ENCODE measurements at regions not wholly inside any gene's neighbourhood (a gene's known extent, or its start where the extent isn't known, plus 50 kb on each side); places are given as distances from the start of the nearest gene placed in this dataset.

DNA sequence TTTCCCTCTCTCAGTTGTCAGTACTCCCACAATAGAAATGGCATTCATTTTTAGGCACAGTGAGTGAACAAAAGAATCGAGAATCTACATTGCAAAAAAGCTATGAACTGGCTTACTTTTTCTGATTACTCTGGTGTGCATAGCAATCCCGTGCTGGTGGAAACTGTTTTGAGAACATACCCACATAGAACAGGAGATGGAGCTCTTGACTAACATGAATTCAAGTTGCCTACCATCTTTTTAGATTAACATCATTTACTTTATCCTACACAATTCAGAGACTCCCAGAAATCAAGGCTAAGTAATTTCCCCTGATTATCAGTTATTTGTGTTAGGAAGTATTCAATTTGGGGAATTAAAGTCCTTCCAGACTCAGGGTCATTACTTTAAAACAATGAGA lies 326.6 kb downstream of the ARPP21 start:
- TF ChIP-seq, protein P1, sequence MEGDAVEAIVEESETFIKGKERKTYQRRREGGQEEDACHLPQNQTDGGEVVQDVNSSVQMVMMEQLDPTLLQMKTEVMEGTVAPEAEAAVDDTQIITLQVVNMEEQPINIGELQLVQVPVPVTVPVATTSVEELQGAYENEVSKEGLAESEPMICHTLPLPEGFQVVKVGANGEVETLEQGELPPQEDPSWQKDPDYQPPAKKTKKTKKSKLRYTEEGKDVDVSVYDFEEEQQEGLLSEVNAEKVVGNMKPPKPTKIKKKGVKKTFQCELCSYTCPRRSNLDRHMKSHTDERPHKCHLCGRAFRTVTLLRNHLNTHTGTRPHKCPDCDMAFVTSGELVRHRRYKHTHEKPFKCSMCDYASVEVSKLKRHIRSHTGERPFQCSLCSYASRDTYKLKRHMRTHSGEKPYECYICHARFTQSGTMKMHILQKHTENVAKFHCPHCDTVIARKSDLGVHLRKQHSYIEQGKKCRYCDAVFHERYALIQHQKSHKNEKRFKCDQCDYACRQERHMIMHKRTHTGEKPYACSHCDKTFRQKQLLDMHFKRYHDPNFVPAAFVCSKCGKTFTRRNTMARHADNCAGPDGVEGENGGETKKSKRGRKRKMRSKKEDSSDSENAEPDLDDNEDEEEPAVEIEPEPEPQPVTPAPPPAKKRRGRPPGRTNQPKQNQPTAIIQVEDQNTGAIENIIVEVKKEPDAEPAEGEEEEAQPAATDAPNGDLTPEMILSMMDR (IDR thresholded peaks at IDR 0.05; ENCODE audit: extremely low read depth in 1 of 2, insufficient read depth in 1 of 2, low read depth in 1 of 2, low read length in 2 of 2): peak; percentile 17 to 23
- TF ChIP-seq JUN (IDR thresholded peaks at IDR 0.05; ENCODE audit: borderline replicate concordance, insufficient read depth, insufficient read length, low read depth) (no peak), EZH2 (IDR thresholded peaks at IDR 0.05; ENCODE audit: borderline replicate concordance, low read depth, low read length, severe bottlenecking) (no peak), POLR2AphosphoS5 (IDR thresholded peaks at IDR 0.05; ENCODE audit: insufficient read depth, low read depth, low read length) (no peak), POLR2A (IDR thresholded peaks at IDR 0.05; ENCODE audit: low read depth, low read length) (no peak), GATA2 (IDR thresholded peaks at IDR 0.05; ENCODE audit: insufficient read depth, insufficient read length, low read depth, low read length) (no peak)
- TF ChIP-seq, protein P2, sequence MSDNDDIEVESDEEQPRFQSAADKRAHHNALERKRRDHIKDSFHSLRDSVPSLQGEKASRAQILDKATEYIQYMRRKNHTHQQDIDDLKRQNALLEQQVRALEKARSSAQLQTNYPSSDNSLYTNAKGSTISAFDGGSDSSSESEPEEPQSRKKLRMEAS (IDR thresholded peaks at IDR 0.05; ENCODE audit: insufficient read depth, insufficient read length): no peak
